ENCODE measurements at regions not wholly inside any gene's neighbourhood (a gene's known extent, or its start where the extent isn't known, plus 50 kb on each side); places are given as distances from the start of the nearest gene placed in this dataset.

DNA sequence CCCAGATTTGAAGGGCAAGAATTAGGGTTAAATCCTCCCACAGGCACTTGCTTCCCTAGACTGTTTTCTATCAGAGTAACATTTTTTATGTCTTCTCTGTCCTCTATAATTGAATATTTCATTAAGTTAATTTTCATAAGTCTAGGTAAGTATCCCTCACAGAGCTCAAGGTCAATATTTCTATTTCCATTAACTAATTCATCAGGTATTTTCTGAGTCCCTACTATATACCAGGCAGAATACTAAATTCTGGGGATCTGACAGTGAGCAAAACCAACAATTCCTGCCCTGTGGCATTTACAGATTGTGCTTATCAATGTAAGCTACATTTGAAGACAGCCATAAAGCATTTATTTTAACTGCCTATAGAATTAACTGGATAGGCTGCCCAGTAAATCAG is 86.4 kb upstream of the RBBP8 start:
- no peak for TF ChIP-seq POLR2AphosphoS5 (IDR thresholded peaks at IDR 0.05; ENCODE audit: low read depth, low read length)
- TF ChIP-seq, protein P1, sequence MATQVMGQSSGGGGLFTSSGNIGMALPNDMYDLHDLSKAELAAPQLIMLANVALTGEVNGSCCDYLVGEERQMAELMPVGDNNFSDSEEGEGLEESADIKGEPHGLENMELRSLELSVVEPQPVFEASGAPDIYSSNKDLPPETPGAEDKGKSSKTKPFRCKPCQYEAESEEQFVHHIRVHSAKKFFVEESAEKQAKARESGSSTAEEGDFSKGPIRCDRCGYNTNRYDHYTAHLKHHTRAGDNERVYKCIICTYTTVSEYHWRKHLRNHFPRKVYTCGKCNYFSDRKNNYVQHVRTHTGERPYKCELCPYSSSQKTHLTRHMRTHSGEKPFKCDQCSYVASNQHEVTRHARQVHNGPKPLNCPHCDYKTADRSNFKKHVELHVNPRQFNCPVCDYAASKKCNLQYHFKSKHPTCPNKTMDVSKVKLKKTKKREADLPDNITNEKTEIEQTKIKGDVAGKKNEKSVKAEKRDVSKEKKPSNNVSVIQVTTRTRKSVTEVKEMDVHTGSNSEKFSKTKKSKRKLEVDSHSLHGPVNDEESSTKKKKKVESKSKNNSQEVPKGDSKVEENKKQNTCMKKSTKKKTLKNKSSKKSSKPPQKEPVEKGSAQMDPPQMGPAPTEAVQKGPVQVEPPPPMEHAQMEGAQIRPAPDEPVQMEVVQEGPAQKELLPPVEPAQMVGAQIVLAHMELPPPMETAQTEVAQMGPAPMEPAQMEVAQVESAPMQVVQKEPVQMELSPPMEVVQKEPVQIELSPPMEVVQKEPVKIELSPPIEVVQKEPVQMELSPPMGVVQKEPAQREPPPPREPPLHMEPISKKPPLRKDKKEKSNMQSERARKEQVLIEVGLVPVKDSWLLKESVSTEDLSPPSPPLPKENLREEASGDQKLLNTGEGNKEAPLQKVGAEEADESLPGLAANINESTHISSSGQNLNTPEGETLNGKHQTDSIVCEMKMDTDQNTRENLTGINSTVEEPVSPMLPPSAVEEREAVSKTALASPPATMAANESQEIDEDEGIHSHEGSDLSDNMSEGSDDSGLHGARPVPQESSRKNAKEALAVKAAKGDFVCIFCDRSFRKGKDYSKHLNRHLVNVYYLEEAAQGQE (IDR thresholded peaks at IDR 0.05; ENCODE audit: insufficient read depth in 1 of 2, low read depth in 2 of 2, low read length in 2 of 2), result no peak
- no peak for TF ChIP-seq TAF1 (IDR thresholded peaks at IDR 0.05; ENCODE audit: borderline replicate concordance, insufficient read depth, low read length)
- no peak for TF ChIP-seq SIN3A (IDR thresholded peaks at IDR 0.05; ENCODE audit: borderline replicate concordance, insufficient read depth, low read length)
- no peak for TF ChIP-seq FOXP2 (optimal IDR thresholded peaks at IDR 0.05; ENCODE audit: borderline replicate concordance, extremely low read depth, extremely low read length, insufficient read depth)
